GM21723 (cell line): ENCODE measurements at regions not wholly inside any gene's neighbourhood (a gene's known extent, or its start where the extent isn't known, plus 50 kb on each side); places are given as distances from the start of the nearest gene placed in this dataset.

ENCODE experiments used
- ATAC-seq: cut with Tn5 transposase; IDR thresholded peaks from one replicate; pipeline ENCODE4 v1.9.1; 2021; ENCODE audit warnings: mild to moderate bottlenecking, moderate library complexity; ENCODE audit not compliant: unreplicated experiment

GRCh38 chr5:165919196-165919595, 2372.2 kb upstream of the WWC1 start:
- ATAC-seq, result no peak

- ATAC-seq, result no peak
These were observed 2370.8 kb upstream of the WWC1 start for GRCh38 chr5:165920655-165921054.

- no peak for ATAC-seq
These were observed 2362.5 kb upstream of the WWC1 start for GRCh38 chr5:165928971-165929370.

- ATAC-seq, result no peak
These were observed 2350.9 kb upstream of the WWC1 start for GRCh38 chr5:165940541-165940940.

GRCh38 chr5:165956854-165957253, 2334.6 kb upstream of the WWC1 start:
- ATAC-seq, result no peak

GRCh38 chr5:165981671-165982070, 2309.8 kb upstream of the WWC1 start:
- ATAC-seq, result no peak

GRCh38 chr5:165996201-165996875, 2295.1 kb upstream of the WWC1 start:
- no peak for ATAC-seq

GRCh38 chr5:165999693-166000320, 2291.6 kb upstream of the WWC1 start:
- ATAC-seq, result no peak

- ATAC-seq, result no peak
These were observed 2287.4 kb upstream of the WWC1 start for GRCh38 chr5:166004006-166004405.

GRCh38 chr5:166013415-166013814, 2278.0 kb upstream of the WWC1 start:
- no peak for ATAC-seq

GRCh38 chr5:166014256-166014655, 2277.2 kb upstream of the WWC1 start:
- no peak for ATAC-seq

GRCh38 chr5:166018716-166019115, 2272.7 kb upstream of the WWC1 start:
- ATAC-seq, result no peak

- no peak for ATAC-seq
These were observed 2269.4 kb upstream of the WWC1 start for GRCh38 chr5:166022065-166022464.

- ATAC-seq, result no peak
These were observed 2266.5 kb upstream of the WWC1 start for GRCh38 chr5:166024970-166025369.

GRCh38 chr5:166027582-166027981, 2263.9 kb upstream of the WWC1 start:
- no peak for ATAC-seq

GRCh38 chr5:166031926-166032325, 2259.5 kb upstream of the WWC1 start:
- ATAC-seq, result no peak

- no peak for ATAC-seq
These were observed 2258.8 kb upstream of the WWC1 start for GRCh38 chr5:166032601-166033000.

GRCh38 chr5:166045961-166046360, 2245.5 kb upstream of the WWC1 start:
- ATAC-seq, result no peak

GRCh38 chr5:166046956-166047355, 2244.5 kb upstream of the WWC1 start:
- no peak for ATAC-seq

GRCh38 chr5:166050531-166050930, 2240.9 kb upstream of the WWC1 start:
- no peak for ATAC-seq

GRCh38 chr5:166058660-166059059, 2232.8 kb upstream of the WWC1 start:
- ATAC-seq, result no peak

- no peak for ATAC-seq
These were observed 2229.4 kb upstream of the WWC1 start for GRCh38 chr5:166062094-166062493.

- no peak for ATAC-seq
These were observed 2228.7 kb upstream of the WWC1 start for GRCh38 chr5:166062719-166063118.
